OCI-LY7 (cell line): ENCODE measurements at regions not wholly inside any gene's neighbourhood (a gene's known extent, or its start where the extent isn't known, plus 50 kb on each side); places are given as distances from the start of the nearest gene placed in this dataset.
"Not testable (repeated sequence)": the region's sequence is repeated elsewhere in the genome, so short reads cannot be mapped to it uniquely, and the experiment has no call there.

Source experiments
- CTCF ChIP-seq: fragments of 200-600 bp; sonication (generic); conservative IDR thresholded peaks from 2 replicates; pipeline ENCODE4 v1.5.1; 2014; ENCODE audit warnings: mild to moderate bottlenecking, antibody characterized with exemption, low read length, moderate library complexity, mixed read lengths
- EZH2phosphoT487 ChIP-seq: fragments of 200-600 bp; sonication (generic); IDR thresholded peaks from 2 replicates; pipeline ENCODE4 v1.6.1; 2018; ENCODE audit warnings: low read depth, borderline replicate concordance, mild to moderate bottlenecking, mixed run types, antibody characterized with exemption, low read length, moderate library complexity, mixed read lengths

GRCh38 chr18:70689765-70690164 is 400.9 kb downstream of the SOCS6 start:
- not testable (repeated sequence) for TF ChIP-seq CTCF, EZH2phosphoT487
